DMS79 treated with DMSO at 0.1 percent for 48 hours (cell line): ENCODE measurements at regions not wholly inside any gene's neighbourhood (a gene's known extent, or its start where the extent isn't known, plus 50 kb on each side); places are given as distances from the start of the nearest gene placed in this dataset.
"Not testable (repeated sequence)": the region's sequence is repeated elsewhere in the genome, so short reads cannot be mapped to it uniquely, and the experiment has no call there.

ENCODE experiments used
- DNase-seq: peaks from one replicate; lab custom pipeline; 2025; lab: John Stamatoyannopoulos, UW

DNA sequence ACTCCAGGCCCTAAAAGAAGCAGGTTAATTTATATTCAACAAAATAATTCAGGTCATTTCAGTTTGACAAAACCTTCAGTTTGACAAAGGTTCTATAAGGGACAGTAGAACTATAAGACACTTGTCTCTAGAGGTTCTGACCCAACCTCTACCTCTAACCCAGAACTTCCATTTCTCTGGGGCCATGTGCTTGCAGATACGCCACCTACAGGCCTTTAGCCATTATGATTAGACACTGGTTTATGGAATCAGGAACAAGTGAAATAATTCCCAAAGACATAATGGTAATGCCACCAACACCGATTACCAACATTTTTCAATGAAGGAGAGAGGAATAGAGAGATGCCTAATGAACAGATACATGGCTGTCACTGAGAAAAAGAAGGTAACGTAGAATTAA, 733.9 kb downstream of the PRELID2 start:
- no peak for DNase-seq

DNA sequence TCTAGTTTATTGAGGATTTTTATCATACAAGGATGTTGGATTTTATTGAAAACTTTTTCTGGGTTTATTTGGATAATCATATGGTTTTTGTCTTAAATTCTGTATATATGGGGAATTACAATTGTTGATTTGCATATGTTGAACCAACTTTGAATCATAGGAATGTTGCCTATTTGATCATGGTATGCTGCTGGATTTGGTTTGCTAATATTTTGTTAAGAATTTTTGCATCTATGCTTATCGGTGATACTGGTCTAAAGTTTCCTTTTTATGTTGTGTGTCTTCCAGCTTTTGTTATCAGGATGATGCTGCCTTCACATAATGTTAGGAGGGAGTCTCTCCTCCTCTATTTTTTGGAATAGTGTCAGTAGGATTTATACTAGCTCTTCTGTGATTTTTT, 745.0 kb downstream of the PRELID2 start:
- DNase-seq, result no peak

DNA sequence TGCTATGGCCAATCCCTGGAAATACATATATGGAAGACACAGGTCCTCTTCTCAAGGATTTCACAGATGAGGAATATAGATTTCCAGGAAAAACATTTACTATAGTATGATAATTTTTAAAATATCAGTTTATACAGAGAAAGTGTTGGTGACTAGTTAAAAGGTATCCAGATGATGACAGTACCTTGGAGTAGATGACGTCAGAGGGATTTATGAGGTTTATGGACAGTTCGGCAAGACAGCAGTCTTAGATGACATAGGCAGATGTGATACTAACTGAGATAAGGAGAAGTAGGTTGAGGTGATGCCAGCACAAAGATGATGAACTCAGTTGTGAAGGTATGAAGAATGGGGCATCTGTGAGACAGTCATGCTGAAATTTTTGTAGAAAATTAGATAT, 750.3 kb downstream of the PRELID2 start:
- DNase-seq, result no peak

DNA sequence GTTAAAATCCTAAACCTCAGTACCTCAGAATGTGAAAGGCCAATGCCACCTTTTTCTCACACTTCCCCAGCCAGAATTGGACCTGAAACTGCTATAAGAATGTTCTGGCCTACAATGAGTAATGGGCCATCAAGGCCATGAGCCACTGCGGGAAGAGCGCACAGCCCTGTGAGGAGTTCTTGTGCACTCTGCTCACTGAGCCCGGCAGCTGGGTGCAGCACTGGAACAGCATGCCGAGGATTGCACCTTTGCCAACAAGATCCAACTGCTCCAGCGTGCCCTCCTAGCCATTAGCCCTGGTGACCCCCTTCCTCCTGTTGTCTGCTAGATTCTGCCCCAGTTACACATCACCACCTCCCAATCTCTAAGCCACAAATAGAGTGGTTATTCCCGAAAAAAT, 758.1 kb downstream of the PRELID2 start:
- no peak for DNase-seq

DNA sequence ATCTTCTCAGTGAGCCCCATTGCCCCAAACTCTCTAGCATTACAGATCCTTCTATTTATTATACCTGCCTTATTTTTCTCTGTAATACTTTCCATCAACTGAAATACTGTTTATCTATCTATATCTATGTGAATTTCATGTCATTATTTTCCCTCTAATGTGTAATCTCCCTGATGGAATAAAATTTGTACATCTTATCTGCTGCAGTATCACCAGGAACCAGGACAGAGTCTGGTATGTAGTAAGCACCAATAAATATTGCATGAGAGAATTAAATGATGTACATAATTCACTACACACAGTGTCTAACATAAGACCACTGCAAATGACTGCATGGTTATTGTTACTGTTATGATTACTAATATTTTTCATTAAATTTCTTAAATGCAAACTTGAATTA, 759.1 kb downstream of the PRELID2 start:
- DNase-seq, result no peak

DNA sequence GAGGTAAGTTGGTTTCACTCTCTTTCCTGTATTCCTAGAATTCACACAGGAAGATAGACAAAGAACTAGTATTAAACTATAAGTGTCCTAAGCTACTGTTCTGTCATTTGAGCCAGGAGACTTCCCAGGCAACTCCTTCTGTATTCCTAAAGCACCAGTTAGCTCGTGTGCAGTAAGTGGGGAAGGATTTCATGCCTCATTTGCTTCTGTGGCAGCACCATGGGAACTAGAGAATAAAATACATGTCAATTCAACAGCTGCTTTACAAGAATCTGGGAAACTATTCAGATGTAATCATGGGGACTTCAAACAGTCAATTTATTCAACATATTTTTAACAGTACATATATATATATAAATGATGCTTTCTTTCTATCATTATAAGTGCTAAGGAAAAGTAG, 762.3 kb downstream of the PRELID2 start:
- no peak for DNase-seq

DNA sequence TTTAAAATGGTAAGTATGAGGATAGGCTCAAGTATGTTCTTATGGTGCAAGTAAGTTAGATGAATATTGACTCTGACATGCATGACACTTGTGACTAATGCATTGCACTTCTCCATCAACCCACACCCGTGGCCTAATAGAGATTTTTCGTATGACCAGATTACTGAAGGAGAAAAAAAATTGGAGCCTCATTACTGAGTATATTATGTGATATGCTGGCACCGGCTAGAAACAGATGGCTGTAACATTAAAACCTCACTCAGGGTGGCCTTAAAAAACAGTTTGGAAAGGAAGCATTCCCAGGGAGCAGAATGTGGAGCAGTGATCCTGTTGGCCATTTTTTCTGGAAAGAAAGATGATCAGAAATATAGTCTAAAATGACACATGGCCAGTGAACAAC, 766.4 kb downstream of the PRELID2 start:
- no peak for DNase-seq

DNA sequence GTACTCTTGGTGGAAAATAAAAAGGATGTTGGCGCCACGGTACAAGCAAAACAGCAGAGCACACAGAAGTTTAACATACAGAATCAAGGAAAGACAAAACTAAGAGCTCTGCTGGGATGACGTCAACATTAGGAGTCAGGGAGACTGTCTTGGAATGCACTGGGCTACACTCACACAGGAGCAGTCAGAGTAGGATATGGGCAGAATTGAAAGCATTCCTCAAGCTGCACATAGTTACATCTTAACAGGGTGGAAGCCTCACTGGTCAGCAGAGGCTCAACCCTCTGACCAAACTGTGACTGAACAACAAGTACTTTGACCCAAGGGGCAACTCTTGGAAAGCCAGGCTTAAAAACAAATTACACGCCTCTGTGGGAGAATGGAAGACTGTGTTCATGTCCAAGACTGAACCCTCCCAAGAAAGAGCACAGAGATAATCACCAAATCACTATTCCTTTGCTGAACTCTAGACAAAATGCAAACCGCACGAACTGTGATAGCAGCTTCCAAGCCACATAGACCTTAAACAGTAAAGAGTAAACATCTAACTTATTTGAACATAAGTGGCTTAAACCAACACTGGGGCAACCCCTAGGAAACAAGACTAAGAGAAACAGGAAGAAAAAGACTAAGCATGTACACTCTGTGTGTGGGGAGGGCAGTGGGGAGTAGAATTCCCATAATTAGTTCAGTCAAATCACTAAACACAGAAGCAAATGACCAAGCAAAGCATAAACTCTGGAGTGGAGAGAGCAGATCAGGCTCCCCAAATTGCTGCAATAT, 772.7 kb downstream of the PRELID2 start:
- no peak for DNase-seq

DNA sequence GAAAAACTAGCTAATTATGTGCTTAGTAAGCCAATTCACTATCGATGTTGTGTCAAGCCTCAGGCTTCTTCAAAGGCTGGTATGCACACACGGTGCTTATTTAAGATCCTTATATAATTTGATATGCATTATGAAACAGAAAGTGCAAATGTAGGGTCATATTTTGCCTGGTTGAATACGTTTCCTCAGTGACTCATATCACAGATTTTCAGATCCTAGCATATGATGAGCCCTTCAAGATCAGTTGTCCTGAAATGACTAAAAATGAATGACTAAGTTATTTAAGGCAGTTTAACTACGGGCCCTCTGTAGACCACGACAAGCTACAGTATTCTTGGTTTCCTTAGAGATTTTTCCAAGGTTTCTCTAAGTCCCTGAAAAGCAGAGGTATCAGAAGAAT, 778.3 kb downstream of the PRELID2 start:
- DNase-seq, result no peak

DNA sequence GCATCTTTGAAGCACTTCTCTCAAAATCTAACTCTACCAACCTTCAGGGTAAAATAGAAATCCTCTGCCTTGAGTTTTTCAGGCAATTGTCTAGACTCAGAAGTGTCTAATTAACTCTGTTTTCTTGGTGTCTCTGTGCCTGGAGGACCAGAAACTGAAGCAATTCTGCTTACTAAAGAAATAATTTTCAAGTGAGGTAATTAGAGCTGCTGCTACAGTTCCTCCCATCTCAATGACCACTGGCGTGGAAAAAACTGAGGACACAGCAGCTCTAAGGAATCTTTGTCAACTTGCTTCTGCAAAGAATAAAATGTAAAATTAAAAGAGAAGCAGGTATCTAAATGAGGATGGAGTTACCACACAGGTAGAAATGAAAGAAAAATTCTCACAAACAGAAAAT, 785.0 kb downstream of the PRELID2 start:
- no peak for DNase-seq

DNA sequence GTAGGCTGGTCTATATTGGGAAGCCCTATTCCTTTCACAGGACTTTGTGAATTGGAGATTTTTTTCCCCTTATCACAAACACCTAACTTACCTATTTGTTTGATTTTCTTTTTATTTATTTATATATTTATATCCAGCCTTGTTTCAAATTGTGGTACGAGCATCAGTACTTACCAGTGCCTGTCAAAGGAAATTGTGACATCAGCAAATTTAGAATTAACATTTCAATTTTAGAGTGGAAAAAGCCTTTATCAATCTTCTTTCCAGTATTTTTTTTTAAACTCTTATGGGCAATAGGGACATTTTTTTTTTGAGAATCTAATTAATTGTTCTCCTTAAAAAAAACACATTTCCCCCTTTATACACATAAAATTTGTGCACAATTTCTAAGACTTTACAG, 790.2 kb downstream of the PRELID2 start:
- DNase-seq, result no peak

DNA sequence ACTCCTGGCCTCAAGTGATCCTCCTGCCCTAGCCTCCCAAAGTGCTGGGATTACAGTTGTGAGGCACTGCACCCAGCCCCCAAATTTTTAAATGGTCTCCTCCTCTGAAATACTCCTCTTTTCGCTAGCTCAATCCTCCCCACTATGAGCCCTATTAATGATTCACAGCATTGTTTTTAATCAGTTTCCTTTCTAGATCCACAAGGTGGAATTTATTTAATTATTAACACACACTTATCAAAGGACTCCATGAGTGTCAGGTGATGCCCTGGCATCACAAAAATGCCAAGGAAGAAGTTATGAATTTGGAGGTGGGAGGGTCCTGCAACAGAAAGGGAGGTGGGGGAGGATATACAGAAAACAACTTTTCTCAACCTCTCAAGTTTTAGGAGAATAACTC, 806.5 kb downstream of the PRELID2 start:
- no peak for DNase-seq

DNA sequence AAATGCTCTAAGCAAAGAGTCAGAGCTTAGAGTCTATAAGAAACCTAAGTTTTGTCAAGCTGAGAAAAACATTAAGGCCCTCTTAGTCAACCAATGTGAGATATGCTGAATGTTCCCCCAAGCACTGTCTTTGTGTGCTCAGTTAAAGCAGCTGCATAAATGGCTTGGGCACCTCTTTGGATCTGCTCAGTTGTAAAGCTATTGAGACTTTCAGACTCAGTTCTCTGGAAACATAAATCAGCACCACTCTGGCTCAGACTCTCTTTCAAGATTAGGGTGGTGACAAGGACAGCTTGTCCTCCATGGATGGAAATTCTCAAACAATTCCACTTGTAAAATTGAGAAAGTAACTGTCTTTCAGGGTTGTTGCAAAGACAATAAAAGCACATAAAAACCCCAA, 807.9 kb downstream of the PRELID2 start:
- no peak for DNase-seq

DNA sequence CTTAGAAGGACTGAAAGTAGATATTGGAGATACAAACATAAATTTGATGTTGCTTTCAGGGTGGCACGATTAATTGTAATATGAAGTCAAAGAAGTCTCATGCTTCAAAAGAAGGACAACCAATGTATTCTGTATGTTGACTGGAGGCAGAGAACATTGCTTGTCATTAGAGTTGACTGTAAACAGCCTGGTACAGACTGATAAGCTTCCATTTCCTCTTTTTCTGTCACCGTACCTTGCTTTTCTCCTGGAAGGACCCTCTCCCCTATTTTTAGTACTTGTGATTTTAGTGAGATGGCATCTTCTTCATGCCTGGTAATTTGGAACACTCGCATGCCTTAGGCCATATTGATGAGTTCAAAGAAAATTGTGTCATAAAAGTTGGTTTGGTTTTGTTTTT, 809.4 kb downstream of the PRELID2 start:
- DNase-seq, result no peak

DNA sequence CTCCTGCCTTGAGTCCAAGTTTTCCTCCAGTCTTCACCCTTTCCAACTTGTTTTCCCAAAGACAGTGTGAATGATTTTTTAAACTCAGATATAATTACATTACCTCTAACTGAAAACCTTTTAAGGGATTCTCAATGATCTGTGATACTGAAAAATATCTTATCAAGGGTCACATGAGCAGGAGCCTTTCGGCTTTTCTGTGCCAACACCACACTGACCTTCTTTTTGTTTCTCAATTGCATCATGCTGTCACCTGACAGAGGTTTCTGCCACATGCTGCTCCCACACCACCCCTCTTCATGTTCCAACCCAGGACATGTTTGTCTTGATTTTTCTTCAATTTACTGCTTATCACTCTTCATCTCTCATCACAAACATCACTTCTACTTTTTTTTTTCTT, 820.0 kb downstream of the PRELID2 start:
- DNase-seq, result no peak

DNA sequence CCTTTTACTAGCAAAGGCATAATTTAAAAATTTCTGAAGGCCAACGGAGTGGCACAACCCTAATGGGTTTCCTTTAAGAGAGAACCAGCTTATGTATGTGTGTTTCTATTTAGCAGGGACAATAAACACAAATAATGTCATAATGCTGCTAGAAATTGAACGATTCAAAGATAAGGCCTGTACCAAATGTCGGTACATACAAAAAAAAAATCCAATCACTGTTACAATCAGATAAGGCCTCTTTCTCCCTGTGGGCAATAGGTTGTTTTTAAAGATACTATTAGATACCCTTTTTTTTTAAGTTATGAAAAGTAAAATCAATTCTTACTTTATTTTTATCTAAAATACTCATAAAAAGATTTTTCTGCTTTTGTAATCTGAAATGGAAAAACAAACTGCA, 821.0 kb downstream of the PRELID2 start:
- DNase-seq, result no peak

DNA sequence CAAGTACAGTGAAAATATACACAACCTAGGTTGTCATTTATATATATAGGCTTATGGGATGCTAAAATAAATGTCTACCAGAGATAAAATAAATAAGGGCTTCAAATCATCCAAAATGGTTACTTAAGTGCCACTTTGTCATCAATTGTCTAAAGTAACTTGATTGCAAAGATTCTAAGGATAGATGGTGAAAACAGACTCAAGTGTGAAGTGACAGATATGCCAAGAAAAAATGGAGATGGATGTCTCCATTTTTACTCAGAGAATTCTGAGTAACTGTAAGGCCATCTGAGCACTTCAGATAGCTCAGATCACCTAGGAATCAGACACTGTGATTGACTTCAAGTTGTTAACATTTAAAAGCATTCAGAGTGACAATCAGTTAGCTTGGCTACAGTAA, 824.3 kb downstream of the PRELID2 start:
- no peak for DNase-seq

DNA sequence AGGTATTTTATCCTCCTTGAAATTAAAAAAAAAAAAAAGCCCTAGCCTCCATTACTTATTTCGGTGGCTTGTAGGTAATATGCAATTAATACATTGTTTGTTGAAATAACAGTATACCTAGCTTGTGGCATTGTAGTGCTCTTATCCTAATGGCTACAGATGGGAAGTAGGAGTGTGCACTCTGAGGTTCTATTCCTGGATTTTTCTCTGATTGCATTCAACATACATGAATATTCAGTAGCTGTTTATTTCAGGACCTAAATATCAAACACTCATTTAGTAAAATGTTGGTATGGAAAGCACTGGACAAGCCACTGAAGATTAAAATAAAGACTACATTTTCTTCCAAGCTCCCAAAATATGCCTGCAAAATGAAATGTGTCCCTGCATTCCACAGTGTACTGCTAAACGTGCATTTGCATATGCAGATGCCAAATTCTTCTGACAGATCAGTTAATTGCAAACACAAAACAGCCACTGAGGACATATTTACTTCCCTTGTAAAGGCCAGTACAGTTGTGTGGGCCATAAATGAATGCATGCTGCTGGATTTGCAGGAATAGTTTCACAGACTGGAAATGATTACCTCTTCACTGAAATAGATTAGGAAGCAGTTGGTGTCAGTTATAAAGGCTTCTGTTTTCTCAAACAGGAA, 826.1 kb downstream of the PRELID2 start:
- no peak for DNase-seq

DNA sequence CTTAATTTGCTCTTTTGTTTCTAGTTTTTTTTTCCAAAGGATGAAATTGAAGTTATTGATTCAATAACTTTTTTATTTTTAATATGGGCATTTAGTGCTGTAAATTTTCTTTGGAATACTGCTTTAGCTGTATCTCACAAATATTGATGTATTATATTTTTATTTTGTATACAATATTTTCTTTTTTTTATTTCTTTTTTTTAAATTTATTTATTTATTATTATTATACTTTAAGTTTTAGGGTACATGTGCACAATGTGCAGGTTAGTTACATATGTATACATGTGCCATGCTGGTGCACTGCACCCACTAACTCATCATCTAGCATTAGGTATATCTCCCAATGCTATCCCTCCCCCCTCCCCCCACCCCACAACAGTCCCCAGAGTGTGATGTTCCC, 823.7 kb downstream of the KCTD16 start:
- DNase-seq, result not testable (repeated sequence)

DNA sequence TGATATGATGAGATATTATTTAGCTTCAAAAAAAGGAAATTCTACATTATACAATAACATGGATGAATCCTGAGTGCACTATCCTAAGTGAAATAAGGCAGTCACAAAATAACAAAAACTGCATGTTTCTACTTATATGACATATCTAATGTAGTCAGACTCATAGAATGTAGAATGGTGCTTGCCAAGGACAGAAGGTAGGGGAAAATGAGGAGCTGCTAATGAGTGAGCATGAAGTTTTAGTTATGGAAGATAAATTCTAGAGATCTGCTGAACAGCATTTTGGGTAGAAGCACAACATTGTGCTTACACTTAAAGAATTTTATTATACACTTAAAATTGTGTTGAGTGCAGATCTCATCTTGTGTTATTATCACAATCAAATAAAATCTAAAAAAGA, 812.4 kb downstream of the KCTD16 start:
- no peak for DNase-seq

DNA sequence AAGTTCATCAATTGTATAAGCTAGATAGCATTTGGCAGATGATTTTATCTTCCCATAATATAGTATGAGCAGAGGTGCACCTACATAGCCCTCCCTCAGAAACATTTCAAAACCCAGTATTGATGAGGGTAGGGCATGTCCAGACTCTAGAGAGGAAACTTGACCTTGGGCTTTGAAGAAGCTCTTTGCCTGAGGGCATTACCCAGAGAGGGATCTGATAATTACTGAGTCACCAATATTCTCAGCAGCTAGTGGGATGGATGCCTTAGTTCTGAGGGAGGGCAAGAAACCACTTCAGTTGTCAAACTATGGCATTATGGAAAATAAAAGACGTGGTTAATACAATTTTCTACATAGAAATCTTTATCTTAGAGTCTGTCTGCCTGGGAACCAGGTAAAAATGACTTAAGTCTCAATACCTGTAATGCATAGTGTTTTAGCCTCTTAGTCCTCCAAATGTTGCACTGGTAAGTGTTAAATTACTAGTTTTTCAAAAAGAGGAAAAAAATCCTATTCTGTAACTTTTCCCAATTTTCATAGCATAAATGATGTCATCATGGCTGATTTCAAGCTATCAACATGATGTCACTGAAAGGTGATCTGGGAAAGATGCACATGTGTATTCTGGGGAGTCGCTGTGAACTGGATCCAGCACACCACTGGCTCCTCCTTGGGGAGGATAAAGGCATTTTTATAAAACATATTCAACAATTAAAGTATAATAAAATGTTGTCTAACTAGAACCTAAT, 809.0 kb downstream of the KCTD16 start:
- DNase-seq, result no peak

DNA sequence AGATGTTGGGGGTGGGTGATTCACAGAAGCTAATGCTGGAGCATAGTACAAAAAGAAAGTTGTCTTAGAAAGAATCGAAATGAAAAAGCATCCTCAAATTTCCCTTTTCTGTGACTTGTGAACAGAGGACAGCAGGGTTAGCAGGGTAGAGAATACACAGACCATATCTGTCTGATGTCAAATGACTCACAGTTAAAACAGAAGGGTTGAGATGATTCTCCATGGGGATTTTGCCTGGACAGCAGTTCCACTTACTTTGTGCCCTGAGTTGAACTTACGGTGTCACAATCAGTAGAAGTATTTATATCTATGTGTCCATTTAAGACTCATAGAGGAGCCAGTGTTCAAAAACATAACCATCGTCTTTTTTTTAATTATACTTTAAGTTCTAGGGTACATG, 801.6 kb downstream of the KCTD16 start:
- no peak for DNase-seq

DNA sequence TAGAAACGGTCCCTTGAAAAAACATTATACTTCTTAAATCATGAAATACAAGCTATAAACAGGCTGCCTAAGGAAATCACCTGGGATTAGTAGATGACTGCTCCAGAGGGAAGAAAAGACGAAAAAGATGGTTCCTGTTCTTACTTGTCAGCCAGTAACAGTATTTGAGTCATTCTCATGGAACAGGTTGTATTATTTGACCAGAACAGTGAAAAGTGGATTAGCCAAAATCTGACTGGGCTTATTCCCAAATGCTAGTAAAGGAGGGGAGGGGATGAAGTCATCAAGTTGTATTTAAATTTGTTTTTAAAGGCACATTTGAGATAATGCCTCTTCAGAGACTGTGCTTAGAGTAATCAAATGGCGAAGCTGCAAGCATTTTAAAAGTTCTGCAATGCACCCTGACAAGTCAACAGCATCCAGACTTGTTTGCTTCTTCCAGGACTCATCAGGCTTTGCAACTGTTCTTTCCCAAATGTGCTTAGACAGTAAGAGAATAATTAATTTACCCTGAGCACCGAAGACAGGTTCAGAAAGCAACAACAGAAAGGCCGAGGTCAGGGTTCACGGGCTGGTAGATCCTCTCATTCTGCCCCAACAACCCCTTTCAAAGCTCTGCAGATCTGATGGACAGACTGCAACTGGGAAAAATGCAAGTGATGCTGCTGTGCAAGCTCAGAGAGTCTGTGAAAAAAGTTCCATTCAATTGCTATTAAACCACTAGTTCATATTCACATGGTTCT, 800.6 kb downstream of the KCTD16 start:
- DNase-seq, result no peak
